HG03060 (cell line): ENCODE measurements at regions not wholly inside any gene's neighbourhood (a gene's known extent, or its start where the extent isn't known, plus 50 kb on each side); places are given as distances from the start of the nearest gene placed in this dataset.
"Not testable (repeated sequence)": the region's sequence is repeated elsewhere in the genome, so short reads cannot be mapped to it uniquely, and the experiment has no call there.

Experiments
- ATAC-seq: cut with Tn5 transposase; IDR thresholded peaks from one replicate; pipeline ENCODE4 v1.9.1; 2021; ENCODE audit warnings: low read depth, moderate number of reproducible peaks; ENCODE audit not compliant: unreplicated experiment

- ATAC-seq: no peak
These were observed 278.3 kb downstream of the ALG10 start for GRCh38 chr12:34300376-34301250.

GRCh38 chr12:34301251-34302130 lies 279.2 kb downstream of the ALG10 start:
- no peak for ATAC-seq

GRCh38 chr12:34302131-34302885 lies 280.0 kb downstream of the ALG10 start:
- ATAC-seq: no peak

- no peak for ATAC-seq
These were observed 281.0 kb downstream of the ALG10 start for GRCh38 chr12:34303091-34303870.

GRCh38 chr12:34304001-34304400 lies 281.7 kb downstream of the ALG10 start:
- ATAC-seq: no peak

GRCh38 chr12:34304546-34304945 lies 282.2 kb downstream of the ALG10 start:
- no peak for ATAC-seq

- no peak for ATAC-seq
These were observed 282.9 kb downstream of the ALG10 start for GRCh38 chr12:34305176-34305575.

GRCh38 chr12:34306133-34306830 lies 284.0 kb downstream of the ALG10 start:
- no peak for ATAC-seq

- ATAC-seq: not testable (repeated sequence)
These were observed 287.8 kb downstream of the ALG10 start for GRCh38 chr12:34309806-34310804.

GRCh38 chr12:34311337-34311736 lies 289.0 kb downstream of the ALG10 start:
- ATAC-seq: no peak

- ATAC-seq: no peak
These were observed 305.4 kb downstream of the ALG10 start for GRCh38 chr12:34327671-34328070.

- no peak for ATAC-seq
These were observed 311.0 kb downstream of the ALG10 start for GRCh38 chr12:34333337-34333736.

GRCh38 chr12:34334538-34334937 lies 312.2 kb downstream of the ALG10 start:
- no peak for ATAC-seq

- no peak for ATAC-seq
These were observed 312.9 kb downstream of the ALG10 start for GRCh38 chr12:34334953-34335743.

- no peak for ATAC-seq
These were observed 313.5 kb downstream of the ALG10 start for GRCh38 chr12:34335819-34336262.

GRCh38 chr12:34336619-34337465 lies 314.5 kb downstream of the ALG10 start:
- no peak for ATAC-seq
